Stomach (tissue), 8 donors: ENCODE measurements at regions not wholly inside any gene's neighbourhood (a gene's known extent, or its start where the extent isn't known, plus 50 kb on each side); places are given as distances from the start of the nearest gene placed in this dataset.

Source experiments
- DNase-seq, 2 donors: peaks; one replicate each; pipeline versions ENCODE4 v3.0.0 to v3.0.0-alpha.2; 2013 to 2019
- H3K27ac ChIP-seq, 5 donors: fragments of 200-600 bp in 4 of 5; sonication (generic) in 4 of 5; one replicate each; pipeline ENCODE4 v1.5.1; 2013 to 2019; ENCODE audit warnings: mild to moderate bottlenecking in 1 of 5, moderate library complexity in 1 of 5
- H3K27me3 ChIP-seq, 3 donors: fragments of 200-600 bp; sonication (generic); one replicate each; pipeline ENCODE4 v1.5.1; 2017 to 2019; ENCODE audit warnings: mixed run types in 1 of 3
- H3K36me3 ChIP-seq, 4 donors: fragments of 200-600 bp; sonication (generic); 1 replicate in 3 of 4; 2 replicates in 1 of 4; pipeline ENCODE4 v1.5.1; 2016 to 2019
- H3K4me1 ChIP-seq, 4 donors: fragments of 200-600 bp; sonication (generic); one replicate each; pipeline ENCODE4 v1.5.1; 2016 to 2019
- H3K4me3 ChIP-seq, 4 donors: fragments of 200-600 bp; sonication (generic) in 3 of 4; one replicate each; pipeline ENCODE4 v1.5.1; 2016 to 2019; ENCODE audit warnings: mild to moderate bottlenecking in 1 of 4
- H3K9me3 ChIP-seq, 4 donors: fragments of 200-600 bp; sonication (generic); one replicate each; pipeline ENCODE4 v1.5.1; 2016 to 2019
- CTCF ChIP-seq, 7 experiments: fragments of 450-650 bp in 4 of 7; fragments of 200-600 bp in 3 of 7; sonication (generic) in 3 of 7; IDR thresholded peaks; one replicate each; pipeline ENCODE4 v1.5.1; 2016 to 2019; ENCODE audit warnings: antibody characterized with exemption in 7 of 7, control low read depth in 2 of 7, mild to moderate bottlenecking in 1 of 7
- EP300 ChIP-seq: sonication (generic); formaldehyde crosslinking; IDR thresholded peaks from one replicate; pipeline ENCODE4 v1.6.1; 2017; ENCODE audit warnings: antibody characterized with exemption
- POLR2A ChIP-seq, 4 donors: fragments of 450-650 bp; IDR thresholded peaks; one replicate each; pipeline ENCODE4 v1.6.1; 2016; ENCODE audit warnings: antibody characterized with exemption in 4 of 4, control low read depth in 2 of 4, mild to moderate bottlenecking in 1 of 4, moderate library complexity in 1 of 4
- POLR2AphosphoS5 ChIP-seq, 3 donors: sonication (generic); formaldehyde crosslinking; IDR thresholded peaks; one replicate each; pipeline ENCODE4 v1.6.1; 2016; ENCODE audit warnings: antibody characterized with exemption in 3 of 3
- WGBS, 5 donors: extraction: QIAGEN DNeasy Blood & Tissue Kit in 3 of 5; methylation state at CpG; one replicate each; pipeline versions ENCODE4 v1.1.5 to v1.1.7; 2013 to 2018; 5-methylcytosine and 5-hydroxymethylcytosine counted together
- intact Hi-C: fragments of 100-400 bp; cut with DNase I; formaldehyde crosslinking; loops from one replicate; pipeline ENCODE4 v1.15.1; 2023; ENCODE audit warnings: low total_unique reads
- donor health status: healthy with polysubstance abuse.
- donor health status: Bipolar disorder and iron deficiency.
- donor health status: healthy.

- intact Hi-C loops = no loop called here
These were observed 85.0 kb upstream of the MAN2A1 start for GRCh38 chr5:109604758-109605157.

GRCh38 chr5:109601736-109602135 is 88.0 kb upstream of the MAN2A1 start:
- TF ChIP-seq POLR2AphosphoS5 (IDR thresholded peaks at IDR 0.05) (no peak), EP300 (no peak), POLR2A (IDR thresholded peaks at IDR 0.05) (no peak), CTCF (IDR thresholded peaks at IDR 0.05) (no peak)
- Histone ChIP-seq H3K27ac (no peak overlapping the region), H3K4me3 (no peak overlapping the region), H3K27me3 (no peaks in the 10 kb centered on the region), H3K36me3 (no peaks in the 10 kb centered on the region), H3K4me1 (no peaks in the 10 kb centered on the region), H3K9me3 (no peaks in the 10 kb centered on the region)
- intact Hi-C loops = no loop called here
- peak in 1 of 2 donors; percentile 26 for DNase-seq
- WGBS, 5 donors = 46 to 78% (median 64%) methylated on average over 3 of the region's 3 CpGs

More at GRCh38 chr5:109604758-109605157, 85.0 kb upstream of the MAN2A1 start:
- DNase-seq = no peak
- Histone ChIP-seq H3K4me1 (no peaks in the 10 kb centered on the region), H3K27me3 (no peaks in the 10 kb centered on the region), H3K9me3 (no peaks in the 10 kb centered on the region), H3K4me3 (no peak overlapping the region), H3K27ac (no peak overlapping the region), H3K36me3 (no peaks in the 10 kb centered on the region)
- TF ChIP-seq POLR2A (IDR thresholded peaks at IDR 0.05) (no peak), POLR2AphosphoS5 (IDR thresholded peaks at IDR 0.05) (no peak), CTCF (IDR thresholded peaks at IDR 0.05) (no peak), EP300 (no peak)
- WGBS, 5 donors = 74 to 96% (median 94%) methylated on average over 1 of the region's 1 CpG

- WGBS, 5 donors = 61 to 66% (median 65%) methylated on average over 4 of the region's 4 CpGs
These were observed 91.8 kb upstream of the MAN2A1 start for GRCh38 chr5:109597893-109598292.

DNA sequence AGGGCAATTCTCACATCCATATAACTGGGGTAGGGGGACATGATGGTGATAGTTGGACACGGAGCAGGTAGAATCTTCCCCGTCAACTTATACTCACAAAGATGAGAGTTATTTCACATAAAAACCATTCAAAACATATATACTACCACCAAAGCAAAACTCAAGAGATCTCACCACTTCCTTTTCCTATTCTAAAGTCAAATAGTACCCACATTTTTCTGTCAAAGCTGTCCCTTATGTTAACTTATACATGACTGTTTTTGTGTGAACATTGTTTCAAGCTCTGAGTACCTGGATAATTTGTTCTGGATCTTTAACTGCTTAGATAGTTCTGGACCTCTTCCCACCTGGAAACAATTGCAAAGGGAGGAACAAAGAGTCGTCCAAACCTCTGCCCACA is 95.5 kb upstream of the MAN2A1 start:
- intact Hi-C loops = no loop called here
- Histone ChIP-seq H3K36me3 (no peaks in the 10 kb centered on the region), H3K4me3 (no peak overlapping the region), H3K4me1 (no peaks in the 10 kb centered on the region), H3K27ac (no peak overlapping the region), H3K27me3 (no peaks in the 10 kb centered on the region), H3K9me3 (no peaks in the 10 kb centered on the region)
- WGBS, 5 donors = 76 to 85% (median 81%) methylated on average over 3 of the region's 3 CpGs
- DNase-seq = no peak
- TF ChIP-seq CTCF (IDR thresholded peaks at IDR 0.05) (no peak), EP300 (no peak), POLR2A (IDR thresholded peaks at IDR 0.05) (no peak), POLR2AphosphoS5 (IDR thresholded peaks at IDR 0.05) (no peak)

More at GRCh38 chr5:109597893-109598292, 91.8 kb upstream of the MAN2A1 start:
- no peak overlapping the region for H3K4me3 ChIP-seq
- H3K27me3 ChIP-seq = no peaks in the 10 kb centered on the region
- H3K36me3 ChIP-seq = no peaks in the 10 kb centered on the region
- H3K9me3 ChIP-seq = no peaks in the 10 kb centered on the region
- H3K4me1 ChIP-seq = no peaks in the 10 kb centered on the region
- intact Hi-C loops = no loop called here
- TF ChIP-seq POLR2A (IDR thresholded peaks at IDR 0.05) = no peak
- no peak for TF ChIP-seq EP300
- TF ChIP-seq CTCF (IDR thresholded peaks at IDR 0.05) = no peak
- TF ChIP-seq POLR2AphosphoS5 (IDR thresholded peaks at IDR 0.05) = no peak
- H3K27ac ChIP-seq = no peak overlapping the region
- DNase-seq = no peak
